ENCODE measurements at regions not wholly inside any gene's neighbourhood (a gene's known extent, or its start where the extent isn't known, plus 50 kb on each side); places are given as distances from the start of the nearest gene placed in this dataset.

DNA sequence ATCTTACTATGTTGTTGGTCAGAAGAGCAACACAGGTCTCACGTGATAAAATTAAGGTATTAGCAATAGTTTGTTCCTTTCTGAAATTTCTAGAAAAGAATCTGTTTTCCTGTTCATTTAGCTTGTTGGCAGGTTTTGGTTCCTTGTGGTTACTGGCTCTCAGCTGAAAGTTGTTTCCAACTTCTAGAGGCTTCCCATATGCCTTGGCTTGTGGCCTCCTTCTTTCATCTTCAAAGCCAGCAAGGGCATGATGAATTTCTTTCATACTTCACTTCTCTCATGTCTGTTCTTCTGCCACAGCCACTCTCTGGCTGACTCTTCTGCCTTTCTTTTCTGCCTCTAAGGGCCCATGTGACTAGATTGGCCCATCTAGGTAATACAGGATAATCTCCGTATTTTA lies 193.7 kb downstream of the TRIB2 start:
- TF ChIP-seq GATA3 (IDR thresholded peaks at IDR 0.05; ENCODE audit: low read depth, low read length) = no peak
- TF ChIP-seq GATA2 (IDR thresholded peaks at IDR 0.05; ENCODE audit: low read depth, low read length) = no peak

All from SH-SY5Y (cell line).